ENCODE measurements at regions not wholly inside any gene's neighbourhood (a gene's known extent, or its start where the extent isn't known, plus 50 kb on each side); places are given as distances from the start of the nearest gene placed in this dataset.

DNA sequence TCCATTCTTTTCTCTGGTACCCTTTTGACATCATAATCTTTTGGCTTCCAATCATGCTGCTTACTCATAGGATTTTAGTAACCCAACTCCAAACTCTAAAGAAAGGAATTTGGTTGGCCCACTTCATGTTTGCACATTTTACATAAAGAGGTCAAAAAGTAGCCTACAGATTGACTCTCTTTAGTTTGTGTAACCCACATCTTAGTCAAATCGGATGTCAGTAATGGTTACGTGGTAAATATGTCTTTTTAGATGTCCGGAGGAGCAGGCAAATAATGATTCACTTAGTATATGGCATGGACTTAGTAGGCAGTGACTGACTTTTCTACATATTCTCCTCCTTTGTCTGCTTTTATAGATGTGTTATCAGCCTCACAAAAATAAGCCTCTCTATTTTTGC lies 711.6 kb upstream of the FOXG1 start:
- DNase-seq: no peak

GRCh38 chr14:28057359-28058296 lies 709.0 kb upstream of the FOXG1 start:
- no peak for DNase-seq

DNA sequence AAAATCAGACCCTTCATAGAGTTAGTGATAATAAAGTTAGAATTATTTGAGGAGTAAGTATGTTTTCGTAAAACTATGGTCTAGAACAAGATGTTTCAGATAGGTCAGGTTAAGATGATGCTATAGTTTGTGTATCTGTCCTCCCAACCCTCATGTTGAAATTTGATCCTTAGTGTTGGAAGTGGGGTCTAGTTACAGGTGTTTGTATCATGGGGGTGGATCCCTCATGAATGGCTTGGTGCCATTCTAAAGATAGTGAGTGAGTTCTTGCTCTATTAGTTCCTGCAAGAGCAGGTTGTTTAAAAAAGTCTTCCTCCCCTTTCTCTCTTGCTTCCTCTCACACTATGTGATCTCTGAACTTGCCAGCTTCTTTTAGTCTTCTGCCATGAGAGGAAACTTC lies 707.3 kb upstream of the FOXG1 start:
- DNase-seq: no peak

- DNase-seq: no peak
Measured at GRCh38 chr14:28061006-28061405, 705.6 kb upstream of the FOXG1 start.

- no peak for DNase-seq
Measured at GRCh38 chr14:28077021-28077420, 689.6 kb upstream of the FOXG1 start.

DNA sequence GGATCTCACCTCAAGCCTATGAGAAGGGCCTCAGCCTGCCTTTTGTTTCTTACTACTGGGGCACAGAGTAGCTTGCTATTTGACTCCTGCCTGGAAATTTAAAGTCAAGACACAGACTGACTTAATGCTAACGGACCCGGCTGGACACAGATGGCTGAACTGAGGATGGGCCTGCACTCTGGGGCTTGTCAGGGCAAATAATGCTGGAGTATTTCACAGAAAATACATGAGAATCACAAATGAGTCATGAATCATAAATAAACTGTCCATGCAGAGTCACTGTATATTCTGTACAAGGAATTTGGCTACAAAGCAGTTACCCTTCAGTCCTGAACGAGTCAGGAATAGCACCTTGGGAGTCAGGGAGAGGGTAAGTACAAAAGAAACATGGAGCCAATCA lies 683.2 kb upstream of the FOXG1 start:
- DNase-seq: no peak

GRCh38 chr14:28088125-28088524 lies 678.5 kb upstream of the FOXG1 start:
- no peak for DNase-seq

DNA sequence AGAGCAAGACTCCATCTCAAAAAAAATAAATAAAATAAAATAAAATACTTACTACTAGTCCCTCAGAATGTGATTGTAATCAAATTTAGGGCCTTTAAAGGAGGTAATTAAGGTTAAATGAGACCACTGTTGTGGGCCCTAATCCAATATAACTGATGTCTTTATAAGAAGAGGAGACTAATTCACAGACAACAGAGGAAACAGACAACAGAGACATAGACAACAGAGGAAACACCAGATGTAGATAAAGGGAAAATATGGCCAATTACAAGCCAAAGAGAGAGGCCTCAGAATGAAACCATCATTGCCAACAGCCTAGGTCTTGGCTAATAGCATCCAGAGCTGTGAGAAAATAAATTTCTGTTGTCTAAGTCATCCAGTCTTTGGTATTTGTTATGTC lies 669.0 kb upstream of the FOXG1 start:
- DNase-seq: no peak

DNA sequence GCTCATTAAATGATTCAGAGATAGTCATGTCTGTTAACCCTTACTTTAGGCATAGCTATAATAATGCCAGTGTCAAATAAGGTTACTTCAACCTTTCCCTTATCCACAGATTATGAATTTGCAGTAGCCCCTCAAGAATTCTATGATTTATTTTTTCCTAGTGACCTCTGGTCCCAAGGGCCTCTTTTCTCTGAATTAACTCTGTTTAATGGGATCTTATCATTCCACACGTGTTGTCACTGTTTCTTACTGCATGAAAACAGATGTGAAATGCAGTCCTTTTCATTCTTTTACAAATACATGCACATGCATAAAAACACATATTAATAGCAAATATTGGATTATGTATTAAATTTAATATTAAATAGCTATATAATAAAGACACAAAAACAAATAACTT lies 667.7 kb upstream of the FOXG1 start:
- DNase-seq: no peak

DNA sequence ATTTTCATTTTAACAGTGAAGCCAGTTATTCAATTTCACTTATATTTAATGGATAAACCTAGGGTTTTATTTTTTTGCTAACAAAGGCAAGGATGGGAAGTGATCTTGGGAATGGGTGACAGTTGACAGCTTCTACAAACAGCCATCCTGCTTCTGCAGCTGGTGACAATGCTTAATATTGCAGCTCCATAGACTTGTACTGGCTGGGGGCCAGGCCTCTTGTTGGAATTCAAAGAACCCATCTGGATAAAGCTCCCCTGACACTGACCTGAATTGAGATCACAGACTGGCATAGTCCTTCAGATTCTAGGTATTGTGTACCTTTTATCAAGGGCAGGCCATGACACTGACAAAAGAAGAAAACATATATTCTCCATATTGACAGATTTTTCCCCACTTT lies 664.6 kb upstream of the FOXG1 start:
- no peak for DNase-seq

GRCh38 chr14:28102814-28103213 lies 663.8 kb upstream of the FOXG1 start:
- DNase-seq: peak; percentile 14

DNA sequence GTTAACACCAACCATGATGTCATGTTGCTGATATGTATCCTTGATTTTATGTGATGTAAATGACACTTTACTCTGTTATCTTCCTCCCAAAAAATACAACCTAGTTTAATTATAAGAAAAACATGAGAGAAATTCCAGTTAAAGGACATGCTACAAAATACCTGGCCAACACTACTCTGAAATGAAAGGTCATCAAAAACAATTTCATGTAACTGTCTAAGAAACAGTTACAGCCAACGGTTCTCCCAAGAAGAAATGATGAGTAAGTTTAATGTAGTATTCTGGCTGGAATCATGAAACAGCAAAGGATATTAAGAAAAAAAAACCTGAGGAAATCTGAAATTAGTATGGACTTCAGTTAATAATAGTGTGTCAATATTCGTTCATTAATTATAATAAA lies 653.3 kb upstream of the FOXG1 start:
- DNase-seq: no peak

- DNase-seq: no peak
Measured at GRCh38 chr14:28116716-28117115, 649.9 kb upstream of the FOXG1 start.

GRCh38 chr14:28119849-28120248 lies 646.7 kb upstream of the FOXG1 start:
- no peak for DNase-seq

DNA sequence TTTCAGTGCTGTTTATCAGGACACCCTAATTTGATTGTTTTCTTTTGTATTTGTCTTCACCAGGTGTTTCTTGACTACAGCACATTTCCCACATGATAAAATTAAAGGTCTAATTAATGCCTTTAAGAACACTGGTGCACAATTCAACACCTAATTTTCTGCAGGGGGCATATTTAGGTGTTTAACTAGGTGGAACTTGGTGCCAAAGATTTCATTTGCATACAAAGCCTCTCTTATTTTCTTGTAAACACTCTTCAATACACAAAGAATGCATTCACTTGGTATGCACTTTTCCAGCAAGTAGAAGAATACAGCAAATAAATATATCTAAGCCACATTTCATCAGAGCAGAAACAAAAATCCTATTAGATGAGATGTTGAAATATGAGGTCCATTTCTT lies 646.2 kb upstream of the FOXG1 start:
- DNase-seq: no peak

DNA sequence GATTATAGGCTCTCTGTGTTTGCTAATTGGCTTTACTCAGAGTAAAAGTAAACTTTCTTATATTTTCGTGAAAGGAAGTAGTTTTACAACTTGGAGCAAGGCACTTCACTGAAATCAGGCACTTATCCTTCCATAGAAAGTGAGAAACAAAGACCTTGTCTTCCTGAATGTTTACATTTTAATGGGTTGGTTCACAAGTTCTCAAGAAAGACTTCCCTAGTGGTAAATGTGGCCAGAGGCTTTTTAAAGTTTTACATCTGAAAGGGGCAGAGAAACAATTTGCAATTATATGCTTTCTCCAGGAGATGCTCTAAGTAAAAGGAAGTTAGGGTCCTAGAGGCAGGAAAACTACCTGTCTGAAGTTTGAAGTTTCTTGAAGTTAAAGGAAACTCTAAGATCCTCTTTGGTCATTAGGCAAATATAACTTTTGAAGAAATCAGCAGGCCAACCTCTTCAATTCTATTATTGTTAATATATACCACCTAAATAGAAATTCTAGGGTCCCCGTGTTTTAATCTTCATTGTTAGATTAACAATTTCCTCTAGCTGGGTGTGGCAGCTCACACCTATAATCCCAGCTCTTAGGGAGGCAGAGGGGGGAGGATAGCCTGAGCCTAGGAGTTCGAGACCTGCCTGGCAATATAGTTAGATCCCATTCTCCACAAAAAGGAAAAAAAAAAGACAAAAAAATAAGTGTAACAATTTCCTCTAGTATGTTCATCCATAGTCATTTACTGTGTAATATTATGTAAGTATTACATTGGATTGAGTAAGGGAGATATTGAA lies 644.9 kb upstream of the FOXG1 start:
- no peak for DNase-seq

DNA sequence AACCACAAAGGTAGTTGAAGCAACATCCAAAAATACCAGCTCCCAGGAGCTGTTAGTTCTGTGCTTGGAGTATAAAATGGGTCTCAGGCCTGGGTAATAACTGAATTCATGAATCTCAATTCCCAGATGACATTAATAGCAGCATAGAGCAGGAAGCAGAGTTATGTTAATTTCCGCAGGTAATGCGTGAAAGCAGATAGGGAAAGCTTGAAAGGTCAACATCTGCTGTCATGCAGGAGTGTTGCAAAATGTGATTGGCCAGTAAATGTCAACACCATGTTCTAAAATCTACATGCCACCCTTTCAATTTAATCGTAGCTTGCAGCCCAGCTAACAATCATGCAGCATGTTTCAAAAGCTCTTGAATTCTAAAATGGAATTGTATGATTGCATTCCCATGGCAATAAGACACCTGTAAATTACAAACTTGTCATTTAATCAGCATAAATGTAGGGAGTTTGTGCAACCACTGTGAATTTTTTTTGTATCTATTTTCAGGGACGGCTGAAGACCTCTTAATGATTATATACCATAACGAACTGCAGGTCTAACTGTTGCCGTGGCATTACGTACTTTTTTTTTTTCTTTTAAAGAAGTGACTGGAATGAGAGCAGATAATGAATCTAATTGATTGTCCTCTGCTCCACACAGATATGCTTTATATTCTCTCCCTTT lies 635.8 kb upstream of the FOXG1 start:
- no peak for DNase-seq

- DNase-seq: no peak
Measured at GRCh38 chr14:28138341-28138740, 628.2 kb upstream of the FOXG1 start.

DNA sequence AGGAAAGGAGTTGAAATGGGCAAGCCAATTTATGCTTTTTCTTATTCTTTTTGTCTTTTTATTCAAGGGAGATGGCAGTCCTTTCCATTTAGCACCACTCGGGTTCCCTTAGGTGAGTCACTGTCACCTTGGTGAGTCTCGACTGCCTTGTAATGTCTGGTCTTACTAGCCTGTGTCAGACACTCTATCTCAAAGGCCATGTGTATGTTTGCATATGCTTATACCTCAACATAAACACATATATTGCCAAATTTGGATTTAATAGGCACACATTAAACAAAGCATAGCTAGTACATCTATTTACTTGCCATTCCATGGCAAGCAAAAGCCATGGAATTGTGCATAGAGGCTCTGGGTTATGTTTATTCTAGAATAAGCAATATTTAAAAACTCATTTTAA lies 624.9 kb upstream of the FOXG1 start:
- DNase-seq: no peak

- no peak for DNase-seq
Measured at GRCh38 chr14:28142400-28143015, 624.1 kb upstream of the FOXG1 start.

DNA sequence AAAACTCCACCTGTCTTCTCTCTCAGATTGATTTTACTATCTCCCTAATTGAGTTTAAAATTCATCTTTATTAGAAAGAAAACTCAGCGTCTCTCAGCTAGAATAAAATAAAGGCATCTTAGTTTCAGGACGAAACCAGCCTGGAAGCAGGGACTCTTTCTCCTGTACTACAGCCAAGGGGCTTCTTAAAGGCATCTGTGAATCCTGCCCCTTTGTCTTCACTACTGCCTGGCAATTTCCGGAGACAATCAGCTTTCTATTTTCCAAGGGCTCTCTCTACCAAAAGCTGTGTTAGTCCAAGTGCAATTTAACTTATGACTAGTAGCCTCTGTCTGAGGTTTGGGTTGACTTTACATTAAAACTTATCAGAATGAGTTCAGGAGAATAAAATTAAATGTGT lies 623.3 kb upstream of the FOXG1 start:
- no peak for DNase-seq

GRCh38 chr14:28151926-28152325 lies 614.7 kb upstream of the FOXG1 start:
- no peak for DNase-seq

DNA sequence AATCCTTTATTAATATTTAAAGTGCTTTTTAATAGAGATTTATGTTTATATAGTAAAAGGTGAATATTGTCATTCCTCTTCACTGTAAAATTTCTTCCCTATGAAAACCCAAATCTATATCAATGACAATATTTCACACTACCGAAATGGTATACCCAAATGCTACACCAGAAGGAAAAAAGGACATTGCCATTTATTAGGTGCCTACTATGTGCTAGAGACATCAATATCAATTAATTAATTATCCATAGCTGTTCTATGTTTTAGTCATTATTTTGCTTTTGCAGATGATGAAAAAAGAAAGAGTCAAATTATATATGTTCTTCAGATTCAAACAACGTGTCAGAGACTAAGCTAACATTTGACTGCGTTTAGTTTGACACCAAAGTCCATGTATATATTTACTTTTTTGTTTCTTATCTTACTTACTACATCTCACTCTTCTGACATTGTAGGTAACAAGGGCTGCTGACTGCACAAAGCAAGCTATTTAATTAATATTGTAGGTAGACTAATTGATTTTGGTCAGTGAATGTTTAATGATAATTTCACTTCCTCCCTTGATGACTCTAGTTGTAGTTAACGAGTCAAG lies 614.0 kb upstream of the FOXG1 start:
- DNase-seq: no peak
